B cell (primary cell): ENCODE measurements at regions not wholly inside any gene's neighbourhood (a gene's known extent, or its start where the extent isn't known, plus 50 kb on each side); places are given as distances from the start of the nearest gene placed in this dataset.

Experiments
- ATAC-seq: fragments of 200-7000 bp; cut with Tn5 transposase; one replicate; pipeline ENCODE4 v1.10.0; 2021; ENCODE audit warnings: low read depth, mild to moderate bottlenecking, moderate number of reproducible peaks, moderate library complexity
- CTCF ChIA-PET: fragments of 350-600 bp; sonication (Branson Sonifier 250); formaldehyde crosslinking; loops from one replicate; lab custom pipeline; 2021; ENCODE audit warnings: antibody characterized with exemption, inconsistent platforms; lab: Charles Lee
- POLR2A ChIA-PET: fragments of 350-600 bp; sonication (Branson Sonifier 250); formaldehyde crosslinking; loops from one replicate; lab custom pipeline; 2021; ENCODE audit warnings: antibody characterized with exemption; lab: Charles Lee
- DNase-seq: peaks from one replicate; pipeline ENCODE4 v3.0.0; 2013
- H2AFZ ChIP-seq: 2 replicates; pipeline ENCODE4 v1.6.1; 2012; ENCODE audit warnings: mild to moderate bottlenecking, low read depth, low read length; ENCODE audit not compliant: insufficient read depth, poor library complexity, severe bottlenecking
- H3K27ac ChIP-seq, 2 donors: 1 replicate in 1 of 2; 2 replicates in 1 of 2; pipeline ENCODE4 v1.5.1; 2012 to 2013; ENCODE audit warnings: low read length in 2 of 2, mild to moderate bottlenecking in 2 of 2, moderate library complexity in 1 of 2
- H3K27me3 ChIP-seq, 4 experiments: fragments of 200-600 bp in 1 of 4; sonication (generic) in 1 of 4; replicated peaks in 1 of 4; 1 replicate in 2 of 4; 2 replicates in 2 of 4; pipeline versions ENCODE4 v1.6.1 to v1.7.0; 2013 to 2016; ENCODE audit warnings: low read length in 3 of 4, mild to moderate bottlenecking in 2 of 4, mixed read lengths in 1 of 4, moderate library complexity in 1 of 4; ENCODE audit not compliant: insufficient read depth in 4 of 4, control insufficient read depth in 3 of 4; ENCODE audit errors: control extremely low read depth in 1 of 4
- H3K36me3 ChIP-seq, 2 experiments: replicated peaks in 1 of 2; 1 replicate in 1 of 2; 2 replicates in 1 of 2; pipeline versions ENCODE4 v1.6.1 to v1.7.1; 2013; ENCODE audit warnings: low read length in 1 of 2; ENCODE audit not compliant: insufficient read depth in 2 of 2, control insufficient read depth in 1 of 2; ENCODE audit errors: control extremely low read depth in 1 of 2, extremely low read depth in 1 of 2
- H3K4me1 ChIP-seq, 2 donors: fragments of 200-600 bp in 1 of 2; sonication (generic) in 1 of 2; 1 replicate in 1 of 2; 2 replicates in 1 of 2; pipeline versions ENCODE4 v1.5.1 to v1.6.1; 2013 to 2017; ENCODE audit warnings: low read length in 2 of 2; ENCODE audit not compliant: control insufficient read depth in 2 of 2, insufficient read depth in 2 of 2
- H3K4me2 ChIP-seq: replicated peaks from 2 replicates; pipeline ENCODE3; 2012; ENCODE audit warnings: mild to moderate bottlenecking, low read depth, low read length; ENCODE audit not compliant: poor library complexity, severe bottlenecking
- H3K4me3 ChIP-seq, 5 experiments: fragments of 200-600 bp in 1 of 5; sonication (generic) in 1 of 5; 1 replicate in 3 of 5; 2 replicates in 2 of 5; pipeline versions ENCODE4 v1.5.1 to v1.7.0; 2011 to 2016; ENCODE audit warnings: low read length in 4 of 5, mild to moderate bottlenecking in 4 of 5, low read depth in 2 of 5, control low read depth in 1 of 5, moderate library complexity in 1 of 5; ENCODE audit not compliant: insufficient read depth in 1 of 5; ENCODE audit errors: control extremely low read depth in 1 of 5, extremely low read depth in 1 of 5
- H3K79me2 ChIP-seq: fragments of 200-600 bp; sonication (generic); one replicate; pipeline ENCODE4 v1.6.0; 2016; ENCODE audit warnings: low read length; ENCODE audit not compliant: control insufficient read depth, insufficient read depth
- H3K9ac ChIP-seq: fragments of 200-600 bp; sonication (generic); 2 replicates; pipeline ENCODE4 v1.6.1; 2017; ENCODE audit warnings: mild to moderate bottlenecking, low read length, moderate library complexity
- H3K9me3 ChIP-seq, 3 donors: one replicate each; pipeline versions ENCODE4 v1.6.1 to v1.7.1; 2013; ENCODE audit warnings: low read length in 2 of 3; ENCODE audit not compliant: control insufficient read depth in 2 of 3, insufficient read depth in 1 of 3; ENCODE audit errors: control extremely low read depth in 1 of 3
- H4K20me1 ChIP-seq: 2 replicates; pipeline ENCODE4 v1.6.0; 2012; ENCODE audit warnings: mild to moderate bottlenecking, low read length; ENCODE audit not compliant: insufficient read depth, control insufficient read depth, poor library complexity, severe bottlenecking
- H3K27ac Mint-ChIP-seq: one replicate; pipeline ENCODE4 v1.8.0; 2021; ENCODE audit warnings: mixed read lengths
- H3K27me3 Mint-ChIP-seq: one replicate; pipeline ENCODE4 v1.8.0; 2021; ENCODE audit warnings: mixed read lengths
- H3K4me1 Mint-ChIP-seq: one replicate; pipeline ENCODE4 v1.8.0; 2021; ENCODE audit warnings: mixed read lengths
- H3K4me3 Mint-ChIP-seq: one replicate; pipeline ENCODE4 v1.8.0; 2021; ENCODE audit warnings: mixed read lengths
- H3K9me3 Mint-ChIP-seq: one replicate; pipeline ENCODE4 v1.8.0; 2022; ENCODE audit warnings: mixed read lengths; ENCODE audit not compliant: insufficient read depth
- CTCF ChIP-seq: fragments of 200-600 bp; IDR thresholded peaks from one replicate; pipeline ENCODE4 v1.8.0; 2022; ENCODE audit warnings: antibody characterized with exemption, mild to moderate bottlenecking
- EZH2 ChIP-seq: IDR thresholded peaks from 2 replicates; pipeline ENCODE4 v1.6.1; 2012; ENCODE audit warnings: borderline replicate concordance, low read depth, mild to moderate bottlenecking, moderate library complexity, low read length; ENCODE audit not compliant: insufficient read depth, poor library complexity, severe bottlenecking
- WGBS: methylation state at CpG from one replicate; pipeline ENCODE4 v1.1.5; 2013; ENCODE audit warnings: missing lambda C conversion rate; ENCODE audit not compliant: insufficient coverage; 5-methylcytosine and 5-hydroxymethylcytosine counted together
- intact Hi-C: fragments of 100-400 bp; cut with micrococcal nuclease; formaldehyde crosslinking; loops from one replicate; pipeline ENCODE4 v1.10.0; 2022

GRCh38 chr18:37701967-37702366 lies 136.4 kb upstream of the CELF4 start:
- no peak overlapping the region for H3K4me3 Mint-ChIP-seq
- TF ChIP-seq EZH2, result no peak
- no peak for TF ChIP-seq CTCF
- no peak overlapping the region for H3K27ac ChIP-seq
- peaks cover 0 to 5% (median 0%) of the 10 kb centered on the region in 3 donors for H3K9me3 ChIP-seq
- ATAC-seq (no peak), DNase-seq (no peak)
- no peak overlapping the region for H2AFZ ChIP-seq
- no peaks in the 10 kb centered on the region for H3K9me3 Mint-ChIP-seq
- no peak overlapping the region for H3K9ac ChIP-seq
- ChIA-PET POLR2A (no interaction called here), CTCF (no interaction called here)
- no peaks in the 10 kb centered on the region for H3K79me2 ChIP-seq
- H3K4me3 ChIP-seq, result no peak overlapping the region
- no peak overlapping the region for H3K4me2 ChIP-seq
- H3K4me1 Mint-ChIP-seq, result no peaks in the 10 kb centered on the region
- no peaks in the 10 kb centered on the region for H3K27me3 Mint-ChIP-seq
- 0% methylated on average over 1 of the region's 3 CpGs for WGBS
- H3K27me3 ChIP-seq, result no peaks in the 10 kb centered on the region
- H4K20me1 ChIP-seq, result no peaks in the 10 kb centered on the region
- H3K4me1 ChIP-seq, result no peaks in the 10 kb centered on the region
- intact Hi-C loops, result no loop called here
- H3K36me3 ChIP-seq, result no peaks in the 10 kb centered on the region
- H3K27ac Mint-ChIP-seq, result no peak overlapping the region

DNA sequence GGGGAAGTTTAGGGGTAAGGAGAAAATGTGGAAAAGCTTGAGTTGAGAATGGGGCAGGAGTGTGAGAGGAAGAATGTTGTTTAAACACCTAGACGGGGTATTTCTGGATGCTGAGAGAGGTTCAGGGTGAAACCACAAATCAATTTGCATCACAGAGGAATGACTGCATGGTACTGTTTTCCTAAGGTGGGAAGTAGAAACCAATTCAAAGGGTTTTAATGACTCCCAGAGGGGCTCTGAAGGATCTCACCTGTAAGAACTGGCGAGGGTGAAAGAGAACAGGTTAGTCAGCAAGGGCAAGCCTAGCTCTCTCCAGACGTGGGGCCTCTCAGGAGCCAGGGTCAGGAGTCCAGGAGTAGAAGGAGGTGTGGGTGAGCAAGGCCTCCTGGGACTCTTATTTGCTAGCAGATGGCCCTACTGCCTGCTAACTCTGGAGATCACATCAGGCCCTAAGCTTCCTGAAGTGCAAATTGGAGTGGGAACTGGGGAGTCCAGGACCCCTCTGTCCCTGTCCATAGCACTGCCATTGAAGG lies 133.0 kb upstream of the CELF4 start:
- TF ChIP-seq EZH2, result no peak
- no peak for TF ChIP-seq CTCF
- ATAC-seq (no peak), DNase-seq (no peak)
- Mint-ChIP-seq H3K4me1 (no peaks in the 10 kb centered on the region), H3K27me3 (no peaks in the 10 kb centered on the region), H3K4me3 (no peak overlapping the region), H3K27ac (no peak overlapping the region), H3K9me3 (no peaks in the 10 kb centered on the region)
- Histone ChIP-seq H3K36me3 (no peaks in the 10 kb centered on the region), H3K9me3 (peaks cover 0 to 3% (median 0%) of the 10 kb centered on the region in 3 donors), H3K9ac (no peak overlapping the region), H3K4me2 (no peak overlapping the region), H3K4me3 (no peak overlapping the region), H3K27me3 (no peaks in the 10 kb centered on the region), H2AFZ (no peak overlapping the region), H3K79me2 (no peaks in the 10 kb centered on the region), H4K20me1 (no peaks in the 10 kb centered on the region), H3K27ac (no peak overlapping the region), H3K4me1 (no peaks in the 10 kb centered on the region)
- intact Hi-C loops, result no loop called here
- CTCF ChIA-PET, result no interaction called here
- 61% methylated on average over 2 of the region's 3 CpGs for WGBS
- POLR2A ChIA-PET, result no interaction called here
